ENCODE measurements at regions not wholly inside any gene's neighbourhood (a gene's known extent, or its start where the extent isn't known, plus 50 kb on each side); places are given as distances from the start of the nearest gene placed in this dataset.
"Not testable (repeated sequence)": the region's sequence is repeated elsewhere in the genome, so short reads cannot be mapped to it uniquely, and the experiment has no call there.

GRCh38 chr9:78408388-78408787, 111.5 kb downstream of the PSAT1 start:
- peaks cover 2% of the 10 kb centered on the region for H3K4me1 ChIP-seq (ENCODE audit: insufficient read depth, low read length)
- no peaks in the 10 kb centered on the region for H3K36me3 ChIP-seq (ENCODE audit: insufficient read depth, low read length)
- no peak overlapping the region for H2AFZ ChIP-seq (ENCODE audit: low read depth, low read length)
- H3K9me3 ChIP-seq (ENCODE audit: low read length), result no peaks in the 10 kb centered on the region
- H3K4me3 ChIP-seq (ENCODE audit: low read length), result no peak overlapping the region
- H3K27me3 ChIP-seq (ENCODE audit: insufficient read depth, low read length), result no peaks in the 10 kb centered on the region

GRCh38 chr9:78409928-78410510, 113.1 kb downstream of the PSAT1 start:
- H3K4me1 ChIP-seq (ENCODE audit: insufficient read depth, low read length); H2AFZ ChIP-seq (ENCODE audit: low read depth, low read length); H3K9me3 ChIP-seq (ENCODE audit: low read length); H3K4me3 ChIP-seq (ENCODE audit: low read length); H3K27me3 ChIP-seq (ENCODE audit: insufficient read depth, low read length); H3K36me3 ChIP-seq (ENCODE audit: insufficient read depth, low read length): not testable (repeated sequence)

GRCh38 chr9:78422309-78422708, 125.4 kb downstream of the PSAT1 start:
- no peaks in the 10 kb centered on the region for H3K27me3 ChIP-seq (ENCODE audit: insufficient read depth, low read length)
- H3K36me3 ChIP-seq (ENCODE audit: insufficient read depth, low read length), result no peaks in the 10 kb centered on the region

GRCh38 chr9:78424299-78424698, 127.4 kb downstream of the PSAT1 start:
- Histone ChIP-seq H3K4me3 (ENCODE audit: low read length) (no peak overlapping the region), H3K27me3 (ENCODE audit: insufficient read depth, low read length) (no peaks in the 10 kb centered on the region), H3K4me1 (ENCODE audit: insufficient read depth, low read length) (no peaks in the 10 kb centered on the region), H2AFZ (ENCODE audit: low read depth, low read length) (no peak overlapping the region), H3K9me3 (ENCODE audit: low read length) (peaks cover 2% of the 10 kb centered on the region), H3K36me3 (ENCODE audit: insufficient read depth, low read length) (no peaks in the 10 kb centered on the region)

More at GRCh38 chr9:78422309-78422708, 125.4 kb downstream of the PSAT1 start:
- Histone ChIP-seq H3K4me3 (ENCODE audit: low read length) (no peak overlapping the region), H3K9me3 (ENCODE audit: low read length) (no peaks in the 10 kb centered on the region), H3K4me1 (ENCODE audit: insufficient read depth, low read length) (no peaks in the 10 kb centered on the region), H2AFZ (ENCODE audit: low read depth, low read length) (no peak overlapping the region)

- H3K36me3 ChIP-seq (ENCODE audit: insufficient read depth, low read length), result no peaks in the 10 kb centered on the region
- H3K9me3 ChIP-seq (ENCODE audit: low read length), result peaks cover 4% of the 10 kb centered on the region
- no peak overlapping the region for H3K4me3 ChIP-seq (ENCODE audit: low read length)
- H3K4me1 ChIP-seq (ENCODE audit: insufficient read depth, low read length), result no peaks in the 10 kb centered on the region
- H2AFZ ChIP-seq (ENCODE audit: low read depth, low read length), result no peak overlapping the region
- H3K27me3 ChIP-seq (ENCODE audit: insufficient read depth, low read length), result no peaks in the 10 kb centered on the region
These were observed 131.7 kb downstream of the PSAT1 start for GRCh38 chr9:78428640-78429039.

GRCh38 chr9:78430387-78430786, 133.5 kb downstream of the PSAT1 start:
- Histone ChIP-seq H3K4me1 (ENCODE audit: insufficient read depth, low read length) (peaks cover 7% of the 10 kb centered on the region), H3K27me3 (ENCODE audit: insufficient read depth, low read length) (no peaks in the 10 kb centered on the region), H3K36me3 (ENCODE audit: insufficient read depth, low read length) (no peaks in the 10 kb centered on the region), H3K4me3 (ENCODE audit: low read length) (no peak overlapping the region), H2AFZ (ENCODE audit: low read depth, low read length) (no peak overlapping the region), H3K9me3 (ENCODE audit: low read length) (peaks cover 4% of the 10 kb centered on the region)

GRCh38 chr9:78431039-78431438, 134.1 kb downstream of the PSAT1 start:
- H2AFZ ChIP-seq (ENCODE audit: low read depth, low read length); H3K36me3 ChIP-seq (ENCODE audit: insufficient read depth, low read length); H3K27me3 ChIP-seq (ENCODE audit: insufficient read depth, low read length); H3K4me3 ChIP-seq (ENCODE audit: low read length); H3K4me1 ChIP-seq (ENCODE audit: insufficient read depth, low read length); H3K9me3 ChIP-seq (ENCODE audit: low read length): not testable (repeated sequence)

- H3K4me3 ChIP-seq (ENCODE audit: low read length), result no peak overlapping the region
- H3K36me3 ChIP-seq (ENCODE audit: insufficient read depth, low read length), result no peaks in the 10 kb centered on the region
- no peak overlapping the region for H2AFZ ChIP-seq (ENCODE audit: low read depth, low read length)
- H3K9me3 ChIP-seq (ENCODE audit: low read length), result no peaks in the 10 kb centered on the region
- H3K4me1 ChIP-seq (ENCODE audit: insufficient read depth, low read length), result peaks cover 43% of the 10 kb centered on the region
- no peaks in the 10 kb centered on the region for H3K27me3 ChIP-seq (ENCODE audit: insufficient read depth, low read length)
These were observed 139.9 kb downstream of the PSAT1 start for GRCh38 chr9:78436873-78437272.

GRCh38 chr9:78437296-78437695, 140.4 kb downstream of the PSAT1 start:
- no peak overlapping the region for H3K4me3 ChIP-seq (ENCODE audit: low read length)

GRCh38 chr9:78437806-78438205, 140.9 kb downstream of the PSAT1 start:
- no peak overlapping the region for H3K4me3 ChIP-seq (ENCODE audit: low read length)

More at GRCh38 chr9:78437296-78437695, 140.4 kb downstream of the PSAT1 start:
- peaks cover 43% of the 10 kb centered on the region for H3K4me1 ChIP-seq (ENCODE audit: insufficient read depth, low read length)
- no peaks in the 10 kb centered on the region for H3K27me3 ChIP-seq (ENCODE audit: insufficient read depth, low read length)
- H3K9me3 ChIP-seq (ENCODE audit: low read length), result no peaks in the 10 kb centered on the region
- no peaks in the 10 kb centered on the region for H3K36me3 ChIP-seq (ENCODE audit: insufficient read depth, low read length)
- H2AFZ ChIP-seq (ENCODE audit: low read depth, low read length), result no peak overlapping the region

GRCh38 chr9:78438211-78438610, 141.3 kb downstream of the PSAT1 start:
- Histone ChIP-seq H3K36me3 (ENCODE audit: insufficient read depth, low read length) (no peaks in the 10 kb centered on the region), H3K4me1 (ENCODE audit: insufficient read depth, low read length) (peaks cover 43% of the 10 kb centered on the region), H3K27me3 (ENCODE audit: insufficient read depth, low read length) (no peaks in the 10 kb centered on the region), H2AFZ (ENCODE audit: low read depth, low read length) (peak overlapping the region; percentile 73), H3K4me3 (ENCODE audit: low read length) (no peak overlapping the region), H3K9me3 (ENCODE audit: low read length) (no peaks in the 10 kb centered on the region)

More at GRCh38 chr9:78437806-78438205, 140.9 kb downstream of the PSAT1 start:
- peaks cover 43% of the 10 kb centered on the region for H3K4me1 ChIP-seq (ENCODE audit: insufficient read depth, low read length)
- H2AFZ ChIP-seq (ENCODE audit: low read depth, low read length), result peak overlapping the region; percentile 73
- H3K27me3 ChIP-seq (ENCODE audit: insufficient read depth, low read length), result no peaks in the 10 kb centered on the region
- no peaks in the 10 kb centered on the region for H3K9me3 ChIP-seq (ENCODE audit: low read length)
- H3K36me3 ChIP-seq (ENCODE audit: insufficient read depth, low read length), result no peaks in the 10 kb centered on the region

- no peaks in the 10 kb centered on the region for H3K36me3 ChIP-seq (ENCODE audit: insufficient read depth, low read length)
- no peak overlapping the region for H3K4me3 ChIP-seq (ENCODE audit: low read length)
These were observed 141.9 kb downstream of the PSAT1 start for GRCh38 chr9:78438780-78439179.

GRCh38 chr9:78439190-78439865, 142.4 kb downstream of the PSAT1 start:
- peak overlapping the region; percentile 73 for H2AFZ ChIP-seq (ENCODE audit: low read depth, low read length)
- H3K27me3 ChIP-seq (ENCODE audit: insufficient read depth, low read length), result no peaks in the 10 kb centered on the region
- no peaks in the 10 kb centered on the region for H3K9me3 ChIP-seq (ENCODE audit: low read length)
- peaks cover 43% of the 10 kb centered on the region for H3K4me1 ChIP-seq (ENCODE audit: insufficient read depth, low read length)
- H3K36me3 ChIP-seq (ENCODE audit: insufficient read depth, low read length), result no peaks in the 10 kb centered on the region
- peak overlapping the region; percentile 16 for H3K4me3 ChIP-seq (ENCODE audit: low read length)

More at GRCh38 chr9:78438780-78439179, 141.9 kb downstream of the PSAT1 start:
- Histone ChIP-seq H2AFZ (ENCODE audit: low read depth, low read length) (peak overlapping the region; percentile 73), H3K9me3 (ENCODE audit: low read length) (no peaks in the 10 kb centered on the region), H3K27me3 (ENCODE audit: insufficient read depth, low read length) (no peaks in the 10 kb centered on the region), H3K4me1 (ENCODE audit: insufficient read depth, low read length) (peaks cover 43% of the 10 kb centered on the region)

Measured in neuron (in vitro differentiated cells).